ENCODE measurements at regions not wholly inside any gene's neighbourhood (a gene's known extent, or its start where the extent isn't known, plus 50 kb on each side); places are given as distances from the start of the nearest gene placed in this dataset.

DNA sequence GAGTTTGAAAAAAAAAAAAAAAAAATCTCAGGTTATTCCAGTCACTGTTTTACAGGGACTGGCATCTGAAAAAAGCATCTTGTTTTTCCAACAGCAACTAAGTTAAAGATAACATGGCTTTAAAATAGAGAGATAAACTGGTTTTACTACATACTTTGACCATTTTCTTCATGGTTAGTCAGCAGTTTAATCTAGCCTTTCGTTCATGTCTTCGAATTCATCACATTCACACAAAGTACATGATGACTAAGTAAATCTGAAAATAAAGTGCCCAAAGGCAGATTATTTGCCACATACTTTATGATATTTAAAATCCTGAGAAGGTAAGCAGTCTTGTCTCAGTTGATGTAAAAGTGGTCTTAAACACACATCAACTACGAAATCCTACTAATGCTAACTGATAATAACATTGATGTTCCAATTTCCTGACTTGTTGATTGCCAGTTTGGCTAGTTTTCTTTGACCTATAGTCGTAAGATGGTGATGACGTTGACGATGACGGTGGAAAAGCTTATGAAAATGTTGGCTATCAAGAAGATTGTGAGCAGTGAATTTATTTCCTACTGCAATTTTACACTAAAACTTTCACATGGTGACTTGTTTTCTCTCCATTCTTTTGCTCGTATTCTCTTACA lies 540.5 kb upstream of the BOD1L1 start:
- no peak for DNase-seq (ENCODE audit: low read depth, low spot score)

DNA sequence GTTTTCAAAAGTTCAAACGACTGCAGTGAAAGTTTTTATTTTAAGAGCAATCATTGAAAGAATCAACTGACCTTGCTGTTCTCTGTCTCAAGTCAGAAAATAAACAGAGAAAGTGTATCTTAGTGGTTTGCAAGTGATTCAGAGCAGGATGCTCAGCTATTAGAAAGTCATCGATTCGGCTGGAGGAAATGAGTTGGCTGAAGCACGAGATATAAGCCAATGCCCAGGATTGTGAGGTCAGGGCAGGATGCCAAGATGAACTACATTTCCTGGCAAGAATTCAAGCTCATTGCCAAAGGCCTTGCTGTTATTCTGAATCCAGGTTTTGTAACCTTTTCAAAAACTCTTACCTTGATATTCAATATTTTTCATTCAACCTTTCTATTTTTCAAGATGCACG lies 541.4 kb upstream of the BOD1L1 start:
- no peak for DNase-seq (ENCODE audit: low read depth, low spot score)

DNA sequence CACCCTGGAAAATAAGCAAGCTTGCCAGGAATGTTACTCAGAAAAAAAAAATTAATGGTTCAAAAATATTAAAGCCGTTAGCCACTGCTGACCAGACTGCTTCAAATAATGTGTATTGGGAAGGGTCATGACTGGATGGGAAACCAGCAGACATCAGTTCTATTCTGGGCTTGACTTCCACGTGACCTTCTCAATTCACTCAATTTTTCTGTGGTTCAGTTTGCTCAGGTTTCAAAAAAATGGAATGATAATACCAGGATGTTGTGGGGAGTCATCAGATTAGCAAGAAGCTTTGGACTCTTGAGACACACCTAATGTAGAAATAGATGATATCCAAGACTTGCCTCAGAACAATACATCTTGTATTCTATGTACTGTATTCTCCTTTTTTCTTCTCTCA lies 541.9 kb upstream of the BOD1L1 start:
- DNase-seq (ENCODE audit: low read depth, low spot score): no peak

GRCh38 chr4:14169940-14170339 lies 542.4 kb upstream of the BOD1L1 start:
- peak; percentile 30 for DNase-seq (ENCODE audit: low read depth, low spot score)

GRCh38 chr4:14176613-14177012 lies 549.1 kb upstream of the BOD1L1 start:
- no peak for DNase-seq (ENCODE audit: low read depth, low spot score)

- no peak for DNase-seq (ENCODE audit: low read depth, low spot score)
Observed at GRCh38 chr4:14177987-14178386, 550.5 kb upstream of the BOD1L1 start.

- no peak for DNase-seq (ENCODE audit: low read depth, low spot score)
Observed at GRCh38 chr4:14178421-14178820, 550.9 kb upstream of the BOD1L1 start.

GRCh38 chr4:14180166-14180565 lies 552.6 kb upstream of the BOD1L1 start:
- no peak for DNase-seq (ENCODE audit: low read depth, low spot score)

GRCh38 chr4:14180983-14181601 lies 553.6 kb upstream of the BOD1L1 start:
- DNase-seq (ENCODE audit: low read depth, low spot score): no peak

- no peak for DNase-seq (ENCODE audit: low read depth, low spot score)
Observed at GRCh38 chr4:14182148-14182547, 554.6 kb upstream of the BOD1L1 start.

DNA sequence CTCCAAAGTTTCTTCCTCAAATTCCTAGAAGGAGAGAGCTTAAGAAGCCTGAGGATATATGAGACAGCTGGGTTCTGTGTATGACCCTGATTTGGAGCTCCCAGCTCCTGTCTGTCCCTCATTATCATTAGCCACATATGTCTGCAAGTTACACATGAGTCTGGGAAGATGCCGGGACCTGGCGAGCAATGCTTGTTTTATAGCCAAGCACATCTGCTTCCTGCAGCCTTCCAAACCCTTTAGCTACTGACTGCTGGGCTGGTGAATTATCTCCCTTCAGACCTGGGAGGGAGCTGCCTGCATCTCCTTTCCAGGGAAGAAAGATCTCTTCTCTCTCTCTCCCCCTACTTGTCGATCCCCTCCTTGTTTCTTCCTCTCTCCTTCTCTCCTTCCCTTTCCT lies 556.7 kb upstream of the BOD1L1 start:
- DNase-seq (ENCODE audit: low read depth, low spot score): no peak

GRCh38 chr4:14184767-14185166 lies 557.2 kb upstream of the BOD1L1 start:
- DNase-seq (ENCODE audit: low read depth, low spot score): no peak

- DNase-seq (ENCODE audit: low read depth, low spot score): no peak
Observed at GRCh38 chr4:14188214-14188613, 560.7 kb upstream of the BOD1L1 start.

DNA sequence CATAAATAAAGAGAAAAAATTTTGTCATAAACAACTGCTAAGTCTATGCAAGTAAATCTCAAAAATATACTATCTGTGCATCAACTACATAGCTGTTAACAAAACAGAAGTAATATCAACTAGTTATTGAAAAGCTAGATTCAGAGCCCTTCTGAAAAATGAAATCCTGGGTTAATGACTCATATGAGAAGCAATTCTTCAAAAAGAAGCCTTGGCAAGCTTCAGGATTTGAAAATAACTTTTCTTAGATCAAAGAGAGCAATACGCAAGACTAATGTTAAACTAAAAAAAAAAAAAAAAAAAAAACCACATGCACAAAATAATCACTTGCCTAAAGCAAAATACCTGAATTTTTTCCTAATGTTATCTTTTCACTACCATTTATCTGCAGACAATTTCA lies 566.1 kb upstream of the BOD1L1 start:
- no peak for DNase-seq (ENCODE audit: low read depth, low spot score)

DNA sequence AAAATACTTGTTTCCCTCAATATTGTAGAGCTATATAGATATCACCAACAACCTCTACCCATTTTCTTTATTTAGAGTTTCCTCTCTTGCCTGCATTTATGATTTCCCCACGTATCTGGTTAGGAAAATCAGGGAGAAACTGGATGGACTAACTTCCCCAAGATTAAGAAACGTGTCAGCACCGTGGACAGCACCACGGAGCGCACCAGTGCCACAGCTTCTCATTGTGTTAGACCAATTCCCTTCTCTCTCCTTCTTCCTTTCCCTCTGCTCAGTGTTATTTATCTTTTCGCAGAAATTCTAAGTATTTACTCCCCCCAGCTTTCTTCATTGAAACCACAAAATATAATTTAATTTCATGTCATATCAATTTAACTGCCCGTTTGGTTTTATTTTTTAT lies 568.6 kb upstream of the BOD1L1 start:
- DNase-seq (ENCODE audit: low read depth, low spot score): peak; percentile 33

DNA sequence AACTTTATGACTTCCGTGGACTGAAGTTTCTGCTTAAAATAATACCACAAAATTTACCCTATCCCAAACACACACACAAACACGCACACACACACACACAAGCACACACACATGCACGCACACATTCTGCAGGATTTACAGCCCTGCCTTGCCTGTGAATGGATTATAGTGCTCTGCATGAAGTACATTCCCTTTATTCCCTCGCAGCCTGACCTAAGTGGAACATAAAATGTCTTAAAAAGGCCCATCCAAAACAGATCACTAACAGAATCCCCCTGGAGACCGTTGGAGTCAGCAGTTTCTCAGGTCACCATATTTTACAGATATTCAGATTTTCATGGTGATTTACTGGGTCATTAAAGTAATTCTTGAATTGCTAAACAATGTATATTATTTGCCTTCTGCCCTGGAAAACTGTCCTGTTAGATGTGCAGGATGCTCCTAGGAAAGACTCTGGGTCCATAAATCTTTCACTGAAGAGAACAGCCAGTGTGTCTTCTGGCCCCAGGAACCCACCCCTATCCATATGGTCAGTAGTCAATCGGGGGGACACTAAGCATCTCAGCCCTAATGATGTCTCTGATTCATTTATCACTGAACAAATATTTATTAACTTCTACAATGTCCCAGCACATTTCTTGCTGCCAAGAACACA lies 587.7 kb upstream of the BOD1L1 start:
- DNase-seq (ENCODE audit: low read depth, low spot score): no peak

DNA sequence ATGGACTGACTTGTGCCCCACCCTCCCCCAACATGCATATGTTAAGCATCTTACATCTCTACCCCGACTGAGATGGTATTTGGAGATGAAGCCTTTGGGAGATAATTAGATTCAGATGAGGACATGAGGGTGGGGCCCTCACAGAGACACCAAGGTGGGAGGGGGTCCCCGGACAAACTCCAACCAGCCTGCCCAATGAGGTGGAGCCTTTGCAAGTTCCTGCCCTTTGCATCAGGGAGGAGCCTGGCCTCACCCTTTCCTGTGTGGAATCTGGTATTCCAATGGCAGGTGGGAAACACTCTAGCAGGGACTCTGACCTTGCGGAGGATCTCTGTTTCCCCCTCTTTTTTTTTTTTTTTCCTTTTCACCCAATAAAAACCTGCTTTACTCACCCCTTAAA lies 589.9 kb upstream of the BOD1L1 start:
- no peak for DNase-seq (ENCODE audit: low read depth, low spot score)

DNA sequence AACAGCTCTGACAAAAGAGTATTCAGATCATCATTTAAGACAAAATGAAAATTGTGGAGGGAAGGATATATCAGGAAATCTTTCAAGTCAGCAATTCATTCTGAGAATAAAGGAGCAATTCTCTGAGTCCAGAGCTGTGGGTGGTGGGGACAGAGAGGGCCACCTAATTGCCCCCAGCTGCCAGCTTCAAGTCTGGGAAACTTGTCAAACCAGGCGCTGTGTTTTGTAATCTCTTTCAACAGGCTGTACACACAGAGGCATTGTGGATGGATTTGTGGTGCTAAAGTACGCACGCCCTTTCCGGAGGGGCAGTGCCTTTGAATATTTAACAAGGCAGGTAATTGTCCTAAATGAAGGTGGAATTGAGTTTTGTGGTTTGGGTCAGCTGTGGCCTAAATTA lies 591.1 kb upstream of the BOD1L1 start:
- no peak for DNase-seq (ENCODE audit: low read depth, low spot score)

GRCh38 chr4:14221176-14221575 lies 593.7 kb upstream of the BOD1L1 start:
- no peak for DNase-seq (ENCODE audit: low read depth, low spot score)

DNA sequence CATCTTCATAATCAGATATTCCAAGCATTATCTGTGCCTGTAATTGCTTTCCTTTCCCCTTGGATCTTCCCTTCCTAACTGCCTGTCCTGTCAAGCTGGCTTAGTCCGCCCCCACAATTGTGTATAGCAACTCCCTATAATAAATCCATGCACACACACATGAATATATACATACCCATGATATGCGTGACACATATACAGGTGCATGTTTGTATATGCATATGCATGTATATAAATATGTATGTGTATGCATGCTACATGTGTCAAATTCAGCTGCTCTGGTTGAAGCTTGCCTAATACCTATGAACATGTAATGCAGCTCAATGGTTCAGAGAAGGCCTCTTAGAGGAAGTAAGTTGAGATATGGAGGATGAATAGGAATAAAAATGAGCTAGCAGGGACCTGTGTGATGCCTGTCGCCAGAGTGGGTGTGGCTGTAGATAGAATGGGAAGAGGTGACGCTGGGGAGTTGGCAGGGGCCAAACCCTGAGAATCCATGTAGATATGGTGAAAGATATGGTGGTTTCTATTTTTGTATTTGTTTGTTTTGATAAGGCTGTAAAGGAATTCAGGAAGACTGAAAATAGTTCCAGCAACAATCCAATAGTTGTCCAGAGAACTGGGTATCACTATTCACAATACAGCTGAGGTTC lies 595.0 kb upstream of the BOD1L1 start:
- no peak for DNase-seq (ENCODE audit: low read depth, low spot score)

GRCh38 chr4:14223461-14223860 lies 595.9 kb upstream of the BOD1L1 start:
- no peak for DNase-seq (ENCODE audit: low read depth, low spot score)

DNA sequence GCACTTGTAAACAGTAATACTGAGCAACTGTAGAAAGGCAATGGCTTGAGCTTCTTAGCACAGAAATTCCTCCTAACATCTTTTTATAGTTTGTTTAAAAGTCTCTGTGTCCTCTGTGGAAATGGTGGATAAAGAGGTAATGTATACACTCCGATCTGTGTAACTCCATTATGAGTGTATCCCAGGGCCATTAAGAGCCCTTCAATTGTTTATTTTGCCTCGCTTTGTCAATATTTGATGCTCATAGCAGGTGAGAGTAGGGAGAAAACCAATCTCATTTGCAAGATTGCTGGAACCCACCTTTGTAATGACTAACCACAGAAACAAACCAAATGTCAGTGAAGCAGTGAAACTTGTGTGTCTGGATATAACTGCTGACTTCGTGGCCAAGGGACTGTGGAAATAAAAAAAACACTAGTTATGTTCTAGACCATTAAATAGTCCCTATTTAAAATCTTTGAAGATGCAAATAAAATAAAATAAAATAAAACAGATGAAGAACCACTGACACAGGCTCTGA lies 598.2 kb upstream of the BOD1L1 start:
- DNase-seq (ENCODE audit: low read depth, low spot score): no peak

GRCh38 chr4:14233126-14233525 lies 605.6 kb upstream of the BOD1L1 start:
- DNase-seq (ENCODE audit: low read depth, low spot score): no peak

All from ELF-1 (cell line).